ENCODE measurements at regions not wholly inside any gene's neighbourhood (a gene's known extent, or its start where the extent isn't known, plus 50 kb on each side); places are given as distances from the start of the nearest gene placed in this dataset.

DNA sequence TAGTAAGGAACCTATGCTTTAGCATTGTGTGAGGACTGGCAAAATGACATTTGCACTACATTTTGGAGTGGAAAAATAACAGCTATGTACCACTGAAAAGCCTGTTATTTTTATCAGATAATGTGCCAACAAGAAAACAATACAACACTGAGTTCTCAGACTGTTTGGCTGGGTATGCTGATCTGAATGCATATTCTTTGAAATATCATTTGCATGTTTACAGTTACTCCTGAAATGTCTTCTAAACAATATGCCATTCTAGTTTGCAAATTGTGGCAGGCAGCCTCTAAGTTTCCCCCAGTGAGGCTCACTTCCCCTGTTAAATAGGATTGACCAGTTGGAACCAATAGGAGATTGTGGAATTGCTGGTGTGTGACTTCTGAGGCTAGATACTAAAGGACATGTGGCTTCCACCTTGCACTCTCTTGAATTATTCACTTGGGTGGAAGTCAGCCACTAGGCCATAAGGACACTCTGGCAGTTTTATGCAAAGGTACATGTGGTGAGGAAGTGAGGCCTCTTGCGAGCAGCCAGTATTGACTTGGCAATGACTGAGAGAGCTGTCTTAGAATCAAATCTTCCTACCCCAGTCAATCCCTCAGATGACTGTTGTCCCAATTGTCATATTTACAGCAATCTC lies 250.4 kb upstream of the PCSK5 start (continued):
- TF ChIP-seq, protein P1, sequence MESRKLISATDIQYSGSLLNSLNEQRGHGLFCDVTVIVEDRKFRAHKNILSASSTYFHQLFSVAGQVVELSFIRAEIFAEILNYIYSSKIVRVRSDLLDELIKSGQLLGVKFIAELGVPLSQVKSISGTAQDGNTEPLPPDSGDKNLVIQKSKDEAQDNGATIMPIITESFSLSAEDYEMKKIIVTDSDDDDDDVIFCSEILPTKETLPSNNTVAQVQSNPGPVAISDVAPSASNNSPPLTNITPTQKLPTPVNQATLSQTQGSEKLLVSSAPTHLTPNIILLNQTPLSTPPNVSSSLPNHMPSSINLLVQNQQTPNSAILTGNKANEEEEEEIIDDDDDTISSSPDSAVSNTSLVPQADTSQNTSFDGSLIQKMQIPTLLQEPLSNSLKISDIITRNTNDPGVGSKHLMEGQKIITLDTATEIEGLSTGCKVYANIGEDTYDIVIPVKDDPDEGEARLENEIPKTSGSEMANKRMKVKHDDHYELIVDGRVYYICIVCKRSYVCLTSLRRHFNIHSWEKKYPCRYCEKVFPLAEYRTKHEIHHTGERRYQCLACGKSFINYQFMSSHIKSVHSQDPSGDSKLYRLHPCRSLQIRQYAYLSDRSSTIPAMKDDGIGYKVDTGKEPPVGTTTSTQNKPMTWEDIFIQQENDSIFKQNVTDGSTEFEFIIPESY (IDR thresholded peaks at IDR 0.05): no peak
- TF ChIP-seq YY1 (IDR thresholded peaks at IDR 0.05): no peak

DNA sequence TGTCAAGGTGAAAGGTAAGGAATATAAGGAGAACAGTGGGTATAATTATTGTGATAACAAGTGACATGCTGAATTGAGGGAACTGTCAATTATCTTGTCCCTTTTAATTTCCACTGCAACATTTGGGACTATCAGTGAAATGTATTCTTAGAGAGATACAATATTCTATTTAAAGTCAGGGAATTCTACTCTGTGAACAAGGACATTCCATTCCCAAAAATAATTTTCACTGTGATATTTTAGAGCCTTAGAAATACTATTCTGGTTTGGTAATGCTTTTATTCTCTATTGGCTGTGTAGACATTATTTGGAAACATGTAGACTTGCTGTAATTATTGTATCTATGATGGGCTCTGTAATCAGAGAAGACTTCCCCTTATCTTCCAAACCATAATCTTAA lies 248.0 kb upstream of the PCSK5 start:
- Histone ChIP-seq H3K9ac (ENCODE audit: low read depth in 1 of 2, low read length in 2 of 2) (no peak overlapping the region), H3K27me3 (ENCODE audit: control insufficient read depth in 4 of 4, insufficient read depth in 4 of 4, low read length in 3 of 4) (peaks cover 0 to 3% (median 0%) of the 10 kb centered on the region in 4 donors), H3K27ac (ENCODE audit: low read depth in 1 of 2, low read length in 2 of 2) (no peak overlapping the region), H3K36me3 (ENCODE audit: control insufficient read depth in 4 of 4, insufficient read depth in 3 of 4, low read depth in 1 of 4, low read length in 3 of 4) (no peaks in the 10 kb centered on the region), H3K4me1 (ENCODE audit: control insufficient read depth in 4 of 4, insufficient read depth in 4 of 4, low read length in 3 of 4) (peaks cover 0 to 12% (median 6%) of the 10 kb centered on the region in 4 donors), H3K4me3 (ENCODE audit: low read depth in 1 of 3, low read length in 3 of 3) (no peak overlapping the region), H3K9me3 (ENCODE audit: control insufficient read depth in 4 of 4, low read length in 3 of 4) (no peaks in the 10 kb centered on the region)
- TF ChIP-seq JUND (IDR thresholded peaks at IDR 0.05) (no peak), RAD21 (IDR thresholded peaks at IDR 0.05) (no peak), SP1 (IDR thresholded peaks at IDR 0.05) (no peak), RXRA (IDR thresholded peaks at IDR 0.05) (no peak), FOXA2 (IDR thresholded peaks at IDR 0.05) (no peak), NR2F2 (IDR thresholded peaks at IDR 0.05) (no peak), TAF1 (conservative IDR thresholded peaks at IDR 0.05) (no peak), FOXA1 (IDR thresholded peaks at IDR 0.05) (no peak), YY1 (IDR thresholded peaks at IDR 0.05) (no peak), EGR1 (IDR thresholded peaks at IDR 0.05; ENCODE audit: low read depth in 2 of 2) (no peak), GABPA (IDR thresholded peaks at IDR 0.05 in 1 of 2, conservative IDR thresholded peaks at IDR 0.05 in 1 of 2) (no peak), HNF4G (IDR thresholded peaks at IDR 0.05) (no peak)
- TF ChIP-seq, protein P2, sequence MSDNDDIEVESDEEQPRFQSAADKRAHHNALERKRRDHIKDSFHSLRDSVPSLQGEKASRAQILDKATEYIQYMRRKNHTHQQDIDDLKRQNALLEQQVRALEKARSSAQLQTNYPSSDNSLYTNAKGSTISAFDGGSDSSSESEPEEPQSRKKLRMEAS (IDR thresholded peaks at IDR 0.05): no peak
- TF ChIP-seq, protein P1 (IDR thresholded peaks at IDR 0.05): no peak
- TF ChIP-seq, protein P3, sequence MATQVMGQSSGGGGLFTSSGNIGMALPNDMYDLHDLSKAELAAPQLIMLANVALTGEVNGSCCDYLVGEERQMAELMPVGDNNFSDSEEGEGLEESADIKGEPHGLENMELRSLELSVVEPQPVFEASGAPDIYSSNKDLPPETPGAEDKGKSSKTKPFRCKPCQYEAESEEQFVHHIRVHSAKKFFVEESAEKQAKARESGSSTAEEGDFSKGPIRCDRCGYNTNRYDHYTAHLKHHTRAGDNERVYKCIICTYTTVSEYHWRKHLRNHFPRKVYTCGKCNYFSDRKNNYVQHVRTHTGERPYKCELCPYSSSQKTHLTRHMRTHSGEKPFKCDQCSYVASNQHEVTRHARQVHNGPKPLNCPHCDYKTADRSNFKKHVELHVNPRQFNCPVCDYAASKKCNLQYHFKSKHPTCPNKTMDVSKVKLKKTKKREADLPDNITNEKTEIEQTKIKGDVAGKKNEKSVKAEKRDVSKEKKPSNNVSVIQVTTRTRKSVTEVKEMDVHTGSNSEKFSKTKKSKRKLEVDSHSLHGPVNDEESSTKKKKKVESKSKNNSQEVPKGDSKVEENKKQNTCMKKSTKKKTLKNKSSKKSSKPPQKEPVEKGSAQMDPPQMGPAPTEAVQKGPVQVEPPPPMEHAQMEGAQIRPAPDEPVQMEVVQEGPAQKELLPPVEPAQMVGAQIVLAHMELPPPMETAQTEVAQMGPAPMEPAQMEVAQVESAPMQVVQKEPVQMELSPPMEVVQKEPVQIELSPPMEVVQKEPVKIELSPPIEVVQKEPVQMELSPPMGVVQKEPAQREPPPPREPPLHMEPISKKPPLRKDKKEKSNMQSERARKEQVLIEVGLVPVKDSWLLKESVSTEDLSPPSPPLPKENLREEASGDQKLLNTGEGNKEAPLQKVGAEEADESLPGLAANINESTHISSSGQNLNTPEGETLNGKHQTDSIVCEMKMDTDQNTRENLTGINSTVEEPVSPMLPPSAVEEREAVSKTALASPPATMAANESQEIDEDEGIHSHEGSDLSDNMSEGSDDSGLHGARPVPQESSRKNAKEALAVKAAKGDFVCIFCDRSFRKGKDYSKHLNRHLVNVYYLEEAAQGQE (IDR thresholded peaks at IDR 0.05): no peak
- TF ChIP-seq, protein P4, sequence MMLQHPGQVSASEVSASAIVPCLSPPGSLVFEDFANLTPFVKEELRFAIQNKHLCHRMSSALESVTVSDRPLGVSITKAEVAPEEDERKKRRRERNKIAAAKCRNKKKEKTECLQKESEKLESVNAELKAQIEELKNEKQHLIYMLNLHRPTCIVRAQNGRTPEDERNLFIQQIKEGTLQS (IDR thresholded peaks at IDR 0.05): no peak
- TF ChIP-seq, protein P5, sequence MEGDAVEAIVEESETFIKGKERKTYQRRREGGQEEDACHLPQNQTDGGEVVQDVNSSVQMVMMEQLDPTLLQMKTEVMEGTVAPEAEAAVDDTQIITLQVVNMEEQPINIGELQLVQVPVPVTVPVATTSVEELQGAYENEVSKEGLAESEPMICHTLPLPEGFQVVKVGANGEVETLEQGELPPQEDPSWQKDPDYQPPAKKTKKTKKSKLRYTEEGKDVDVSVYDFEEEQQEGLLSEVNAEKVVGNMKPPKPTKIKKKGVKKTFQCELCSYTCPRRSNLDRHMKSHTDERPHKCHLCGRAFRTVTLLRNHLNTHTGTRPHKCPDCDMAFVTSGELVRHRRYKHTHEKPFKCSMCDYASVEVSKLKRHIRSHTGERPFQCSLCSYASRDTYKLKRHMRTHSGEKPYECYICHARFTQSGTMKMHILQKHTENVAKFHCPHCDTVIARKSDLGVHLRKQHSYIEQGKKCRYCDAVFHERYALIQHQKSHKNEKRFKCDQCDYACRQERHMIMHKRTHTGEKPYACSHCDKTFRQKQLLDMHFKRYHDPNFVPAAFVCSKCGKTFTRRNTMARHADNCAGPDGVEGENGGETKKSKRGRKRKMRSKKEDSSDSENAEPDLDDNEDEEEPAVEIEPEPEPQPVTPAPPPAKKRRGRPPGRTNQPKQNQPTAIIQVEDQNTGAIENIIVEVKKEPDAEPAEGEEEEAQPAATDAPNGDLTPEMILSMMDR (IDR thresholded peaks at IDR 0.05; ENCODE audit: low read depth, low read length, missing input control): no peak
- DNase-seq (ENCODE audit: low spot score): no peak

Measured in liver (tissue), 7 donors.